ENCODE measurements at regions not wholly inside any gene's neighbourhood (a gene's known extent, or its start where the extent isn't known, plus 50 kb on each side); places are given as distances from the start of the nearest gene placed in this dataset.
"Not testable (repeated sequence)": the region's sequence is repeated elsewhere in the genome, so short reads cannot be mapped to it uniquely, and the experiment has no call there.

- no peak overlapping the region for H3K4me3 ChIP-seq (replicated peaks in 1 of 2; ENCODE audit: low read depth in 2 of 2, low read length in 2 of 2)
- DNase-seq (ENCODE audit: low read depth in 2 of 2): peak; percentile 78 to 84
- TF ChIP-seq CTCF (IDR thresholded peaks at IDR 0.05; ENCODE audit: low read depth, low read length): no peak
These were observed 190.8 kb downstream of the RTP5 start for GRCh38 chr2:242060212-242060835.

GRCh38 chr2:242061930-242062329 is 192.4 kb downstream of the RTP5 start:
- H3K4me3 ChIP-seq (replicated peaks in 1 of 2; ENCODE audit: low read depth in 2 of 2, low read length in 2 of 2); DNase-seq (ENCODE audit: low read depth in 2 of 2): not testable (repeated sequence)

- H3K4me3 ChIP-seq (replicated peaks in 1 of 2; ENCODE audit: low read depth in 2 of 2, low read length in 2 of 2): no peak overlapping the region
- DNase-seq (ENCODE audit: low read depth in 2 of 2): no peak
These were observed 193.9 kb downstream of the RTP5 start for GRCh38 chr2:242063436-242063835.

GRCh38 chr2:242063850-242064249 is 194.3 kb downstream of the RTP5 start:
- H3K4me3 ChIP-seq (replicated peaks in 1 of 2; ENCODE audit: low read depth in 2 of 2, low read length in 2 of 2): no peak overlapping the region
- DNase-seq (ENCODE audit: low read depth in 2 of 2): no peak
- TF ChIP-seq CTCF (IDR thresholded peaks at IDR 0.05; ENCODE audit: low read depth, low read length): no peak

More at GRCh38 chr2:242063436-242063835, 193.9 kb downstream of the RTP5 start:
- TF ChIP-seq CTCF (IDR thresholded peaks at IDR 0.05; ENCODE audit: low read depth, low read length): no peak

GRCh38 chr2:242064364-242065250 is 195.1 kb downstream of the RTP5 start:
- no peak for DNase-seq (ENCODE audit: low read depth in 2 of 2)
- no peak overlapping the region for H3K4me3 ChIP-seq (replicated peaks in 1 of 2; ENCODE audit: low read depth in 2 of 2, low read length in 2 of 2)
- TF ChIP-seq CTCF (IDR thresholded peaks at IDR 0.05; ENCODE audit: low read depth, low read length): no peak

GRCh38 chr2:242065426-242065825 is 195.9 kb downstream of the RTP5 start:
- no peak overlapping the region for H3K4me3 ChIP-seq (replicated peaks in 1 of 2; ENCODE audit: low read depth in 2 of 2, low read length in 2 of 2)
- no peak for DNase-seq (ENCODE audit: low read depth in 2 of 2)
- no peak for TF ChIP-seq CTCF (IDR thresholded peaks at IDR 0.05; ENCODE audit: low read depth, low read length)

- TF ChIP-seq CTCF (IDR thresholded peaks at IDR 0.05; ENCODE audit: low read depth, low read length): no peak
- no peak overlapping the region for H3K4me3 ChIP-seq (replicated peaks in 1 of 2; ENCODE audit: low read depth in 2 of 2, low read length in 2 of 2)
- no peak for DNase-seq (ENCODE audit: low read depth in 2 of 2)
These were observed 199.5 kb downstream of the RTP5 start for GRCh38 chr2:242069018-242069417.

GRCh38 chr2:242069938-242070395 is 200.4 kb downstream of the RTP5 start:
- DNase-seq (ENCODE audit: low read depth in 2 of 2): peak; percentile 70 to 74
- not testable (repeated sequence) for H3K4me3 ChIP-seq (replicated peaks in 1 of 2; ENCODE audit: low read depth in 2 of 2, low read length in 2 of 2)

GRCh38 chr2:242070726-242071125 is 201.2 kb downstream of the RTP5 start:
- H3K4me3 ChIP-seq (replicated peaks in 1 of 2; ENCODE audit: low read depth in 2 of 2, low read length in 2 of 2); DNase-seq (ENCODE audit: low read depth in 2 of 2): not testable (repeated sequence)

- not testable (repeated sequence) for DNase-seq (ENCODE audit: low read depth in 2 of 2); H3K4me3 ChIP-seq (replicated peaks in 1 of 2; ENCODE audit: low read depth in 2 of 2, low read length in 2 of 2)
These were observed 201.8 kb downstream of the RTP5 start for GRCh38 chr2:242071377-242071776.

- DNase-seq (ENCODE audit: low read depth in 2 of 2); H3K4me3 ChIP-seq (replicated peaks in 1 of 2; ENCODE audit: low read depth in 2 of 2, low read length in 2 of 2): not testable (repeated sequence)
These were observed 202.4 kb downstream of the RTP5 start for GRCh38 chr2:242071936-242072335.

Data from cardiac fibroblast (primary cell).